ENCODE measurements at regions not wholly inside any gene's neighbourhood (a gene's known extent, or its start where the extent isn't known, plus 50 kb on each side); places are given as distances from the start of the nearest gene placed in this dataset.
A peak's percentile ranks its signal among the peaks of the same experiment; 100 is the strongest.

GRCh38 chr3:76362643-76363042, 577.3 kb upstream of the ZNF717 start:
- TF ChIP-seq CTCF (conservative IDR thresholded peaks at IDR 0.05; ENCODE audit: low read depth, low read length), result no peak
- no peak overlapping the region for H3K4me3 ChIP-seq (ENCODE audit: low read depth, low read length)
- no peak for DNase-seq (ENCODE audit: low read depth)

GRCh38 chr3:76365275-76365674, 579.9 kb upstream of the ZNF717 start:
- peak; percentile 43 for DNase-seq (ENCODE audit: low read depth)
- TF ChIP-seq CTCF (conservative IDR thresholded peaks at IDR 0.05; ENCODE audit: low read depth, low read length), result no peak
- H3K4me3 ChIP-seq (ENCODE audit: low read depth, low read length), result no peak overlapping the region

GRCh38 chr3:76367281-76367680, 581.9 kb upstream of the ZNF717 start:
- H3K4me3 ChIP-seq (ENCODE audit: low read depth, low read length), result no peak overlapping the region
- no peak for TF ChIP-seq CTCF (conservative IDR thresholded peaks at IDR 0.05; ENCODE audit: low read depth, low read length)
- DNase-seq (ENCODE audit: low read depth), result peak; percentile 75

GRCh38 chr3:76369170-76369569, 583.8 kb upstream of the ZNF717 start:
- peak; percentile 73 for TF ChIP-seq CTCF (conservative IDR thresholded peaks at IDR 0.05; ENCODE audit: low read depth, low read length)
- peak; percentile 82 for DNase-seq (ENCODE audit: low read depth)
- no peak overlapping the region for H3K4me3 ChIP-seq (ENCODE audit: low read depth, low read length)

- no peak for TF ChIP-seq CTCF (conservative IDR thresholded peaks at IDR 0.05; ENCODE audit: low read depth, low read length)
- no peak overlapping the region for H3K4me3 ChIP-seq (ENCODE audit: low read depth, low read length)
- peak; percentile 34 for DNase-seq (ENCODE audit: low read depth)
Observed at GRCh38 chr3:76370749-76371520, 585.6 kb upstream of the ZNF717 start.

- no peak for TF ChIP-seq CTCF (conservative IDR thresholded peaks at IDR 0.05; ENCODE audit: low read depth, low read length)
- DNase-seq (ENCODE audit: low read depth), result no peak
- no peak overlapping the region for H3K4me3 ChIP-seq (ENCODE audit: low read depth, low read length)
Observed at GRCh38 chr3:76372497-76372896, 587.1 kb upstream of the ZNF717 start.

GRCh38 chr3:76377074-76377473, 591.7 kb upstream of the ZNF717 start:
- no peak for DNase-seq (ENCODE audit: low read depth)
- no peak overlapping the region for H3K4me3 ChIP-seq (ENCODE audit: low read depth, low read length)
- TF ChIP-seq CTCF (conservative IDR thresholded peaks at IDR 0.05; ENCODE audit: low read depth, low read length), result no peak
